ENCODE measurements at regions not wholly inside any gene's neighbourhood (a gene's known extent, or its start where the extent isn't known, plus 50 kb on each side); places are given as distances from the start of the nearest gene placed in this dataset.
"Not testable (repeated sequence)": the region's sequence is repeated elsewhere in the genome, so short reads cannot be mapped to it uniquely, and the experiment has no call there.

GRCh38 chr11:123338266-123338800 is 91.7 kb upstream of the GRAMD1B start:
- H2BK15ac ChIP-seq (ENCODE audit: low read length), result no peak overlapping the region
- no peak overlapping the region for H4K91ac ChIP-seq (ENCODE audit: low read depth, low read length, poor library complexity)
- no peak overlapping the region for H3K27ac ChIP-seq (replicated peaks; ENCODE audit: low read length)
- no peaks in the 10 kb centered on the region for H3K79me1 ChIP-seq (ENCODE audit: low read depth, low read length)
- H3K9ac ChIP-seq (ENCODE audit: low read depth, low read length, poor library complexity), result no peak overlapping the region
- no peak overlapping the region for H3K18ac ChIP-seq (ENCODE audit: low read length)
- H3K4me1 ChIP-seq (ENCODE audit: control insufficient read depth in 2 of 2, insufficient read depth in 1 of 2, low read depth in 1 of 2, low read length in 2 of 2), result no peaks in the 10 kb centered on the region
- no peaks in the 10 kb centered on the region for H3K9me3 ChIP-seq (replicated peaks in 1 of 2; ENCODE audit: control insufficient read depth in 2 of 2, insufficient read depth in 1 of 2, low read depth in 1 of 2, low read length in 2 of 2)
- H3K27me3 ChIP-seq (ENCODE audit: control insufficient read depth in 3 of 3, insufficient read depth in 3 of 3, low read depth in 1 of 3, low read length in 3 of 3), result no peaks in the 10 kb centered on the region
- no CpG with 5 or more reads among the region's 6 CpGs for WGBS, 2 donors (ENCODE audit: extremely low coverage in 2 of 2, insufficient read length in 2 of 2, insufficient replicate concordance in 1 of 2)
- no peak for DNase-seq (ENCODE audit: low spot score)
- no peak overlapping the region for H3K4me3 ChIP-seq (ENCODE audit: low read length in 2 of 2)
- H2AK5ac ChIP-seq (ENCODE audit: low read depth, low read length), result no peak overlapping the region
- H2BK5ac ChIP-seq (ENCODE audit: low read length), result no peak overlapping the region
- no peak overlapping the region for H3K4me2 ChIP-seq (ENCODE audit: insufficient read depth, low read length, poor library complexity, severe bottlenecking)
- no peak overlapping the region for H3K4ac ChIP-seq (ENCODE audit: low read length)
- H2BK12ac ChIP-seq (ENCODE audit: low read length), result no peak overlapping the region
- H4K8ac ChIP-seq (ENCODE audit: low read depth, low read length), result no peak overlapping the region
- H2BK120ac ChIP-seq (ENCODE audit: low read depth, low read length), result no peak overlapping the region
- H3K14ac ChIP-seq (ENCODE audit: low read length), result no peak overlapping the region
- H3K36me3 ChIP-seq (replicated peaks in 1 of 2; ENCODE audit: control insufficient read depth in 2 of 2, insufficient read depth in 2 of 2, low read length in 2 of 2), result no peaks in the 10 kb centered on the region
- H2AFZ ChIP-seq (ENCODE audit: low read length), result no peak overlapping the region
- no peak overlapping the region for H3K23ac ChIP-seq (ENCODE audit: low read depth, low read length, poor library complexity)

GRCh38 chr11:123334925-123335324 is 95.1 kb upstream of the GRAMD1B start:
- WGBS, 2 donors (ENCODE audit: extremely low coverage in 2 of 2, insufficient read length in 2 of 2, insufficient replicate concordance in 1 of 2), result no CpG with 5 or more reads among the region's 4 CpGs
- Histone ChIP-seq H3K9me3 (replicated peaks in 1 of 2; ENCODE audit: control insufficient read depth in 2 of 2, insufficient read depth in 1 of 2, low read depth in 1 of 2, low read length in 2 of 2) (no peaks in the 10 kb centered on the region), H3K27me3 (ENCODE audit: control insufficient read depth in 3 of 3, insufficient read depth in 3 of 3, low read depth in 1 of 3, low read length in 3 of 3) (no peaks in the 10 kb centered on the region), H3K4ac (ENCODE audit: low read length) (no peak overlapping the region), H3K4me3 (ENCODE audit: low read length in 2 of 2) (no peak overlapping the region), H3K23ac (ENCODE audit: low read depth, low read length, poor library complexity) (no peak overlapping the region), H3K36me3 (replicated peaks in 1 of 2; ENCODE audit: control insufficient read depth in 2 of 2, insufficient read depth in 2 of 2, low read length in 2 of 2) (no peaks in the 10 kb centered on the region), H3K14ac (ENCODE audit: low read length) (no peak overlapping the region), H4K91ac (ENCODE audit: low read depth, low read length, poor library complexity) (no peak overlapping the region), H2AFZ (ENCODE audit: low read length) (no peak overlapping the region), H2BK120ac (ENCODE audit: low read depth, low read length) (no peak overlapping the region), H3K9ac (ENCODE audit: low read depth, low read length, poor library complexity) (no peak overlapping the region), H3K4me1 (ENCODE audit: control insufficient read depth in 2 of 2, insufficient read depth in 1 of 2, low read depth in 1 of 2, low read length in 2 of 2) (peaks cover 0 to 3% of the 10 kb centered on the region in 2 donors), H4K8ac (ENCODE audit: low read depth, low read length) (no peak overlapping the region), H2BK5ac (ENCODE audit: low read length) (no peak overlapping the region), H3K27ac (replicated peaks; ENCODE audit: low read length) (no peak overlapping the region), H3K4me2 (ENCODE audit: insufficient read depth, low read length, poor library complexity, severe bottlenecking) (no peak overlapping the region), H2BK15ac (ENCODE audit: low read length) (no peak overlapping the region), H3K18ac (ENCODE audit: low read length) (no peak overlapping the region), H2BK12ac (ENCODE audit: low read length) (no peak overlapping the region), H3K79me1 (ENCODE audit: low read depth, low read length) (no peaks in the 10 kb centered on the region), H2AK5ac (ENCODE audit: low read depth, low read length) (no peak overlapping the region)
- no peak for DNase-seq (ENCODE audit: low spot score)

DNA sequence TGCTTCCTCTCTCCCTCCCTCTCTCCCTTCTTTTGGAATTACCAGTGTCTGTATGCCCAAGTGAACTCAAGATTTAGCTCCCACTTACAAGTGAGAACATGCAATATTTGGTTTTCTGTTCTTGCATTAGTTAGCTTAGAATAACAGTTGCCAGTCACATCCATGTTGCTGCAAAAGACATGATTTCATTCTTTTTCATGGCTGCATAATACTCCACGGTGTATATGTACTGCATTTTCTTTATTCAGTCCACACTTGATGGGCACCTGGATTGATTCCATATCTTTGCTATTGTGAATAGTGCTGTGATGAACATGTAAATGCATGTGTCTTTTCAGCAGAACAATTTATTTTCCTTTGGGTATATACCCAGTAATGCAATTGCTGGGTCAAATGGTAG is 97.5 kb upstream of the GRAMD1B start:
- H2BK15ac ChIP-seq (ENCODE audit: low read length); H3K4ac ChIP-seq (ENCODE audit: low read length); H3K4me1 ChIP-seq (ENCODE audit: control insufficient read depth in 2 of 2, insufficient read depth in 1 of 2, low read depth in 1 of 2, low read length in 2 of 2); H2AFZ ChIP-seq (ENCODE audit: low read length); H2BK120ac ChIP-seq (ENCODE audit: low read depth, low read length); H3K4me2 ChIP-seq (ENCODE audit: insufficient read depth, low read length, poor library complexity, severe bottlenecking); H3K79me1 ChIP-seq (ENCODE audit: low read depth, low read length); H2BK5ac ChIP-seq (ENCODE audit: low read length); H3K14ac ChIP-seq (ENCODE audit: low read length); H2BK12ac ChIP-seq (ENCODE audit: low read length); H3K36me3 ChIP-seq (replicated peaks in 1 of 2; ENCODE audit: control insufficient read depth in 2 of 2, insufficient read depth in 2 of 2, low read length in 2 of 2); DNase-seq (ENCODE audit: low spot score); H3K9ac ChIP-seq (ENCODE audit: low read depth, low read length, poor library complexity); H3K27me3 ChIP-seq (ENCODE audit: control insufficient read depth in 3 of 3, insufficient read depth in 3 of 3, low read depth in 1 of 3, low read length in 3 of 3); H3K4me3 ChIP-seq (ENCODE audit: low read length in 2 of 2); H4K91ac ChIP-seq (ENCODE audit: low read depth, low read length, poor library complexity); H3K27ac ChIP-seq (replicated peaks; ENCODE audit: low read length); H4K8ac ChIP-seq (ENCODE audit: low read depth, low read length); H3K9me3 ChIP-seq (replicated peaks in 1 of 2; ENCODE audit: control insufficient read depth in 2 of 2, insufficient read depth in 1 of 2, low read depth in 1 of 2, low read length in 2 of 2); H2AK5ac ChIP-seq (ENCODE audit: low read depth, low read length); H3K18ac ChIP-seq (ENCODE audit: low read length); H3K23ac ChIP-seq (ENCODE audit: low read depth, low read length, poor library complexity): not testable (repeated sequence)
- no CpG with 5 or more reads among the region's 1 CpG for WGBS, 2 donors (ENCODE audit: extremely low coverage in 2 of 2, insufficient read length in 2 of 2, insufficient replicate concordance in 1 of 2)

GRCh38 chr11:123330948-123331347 is 99.1 kb upstream of the GRAMD1B start:
- no peak for DNase-seq (ENCODE audit: low spot score)
- Histone ChIP-seq H3K4ac (ENCODE audit: low read length) (no peak overlapping the region), H4K8ac (ENCODE audit: low read depth, low read length) (no peak overlapping the region), H2BK5ac (ENCODE audit: low read length) (no peak overlapping the region), H3K27me3 (ENCODE audit: control insufficient read depth in 3 of 3, insufficient read depth in 3 of 3, low read depth in 1 of 3, low read length in 3 of 3) (no peaks in the 10 kb centered on the region), H3K79me1 (ENCODE audit: low read depth, low read length) (no peaks in the 10 kb centered on the region), H2AK5ac (ENCODE audit: low read depth, low read length) (no peak overlapping the region), H3K36me3 (replicated peaks in 1 of 2; ENCODE audit: control insufficient read depth in 2 of 2, insufficient read depth in 2 of 2, low read length in 2 of 2) (no peaks in the 10 kb centered on the region), H3K4me2 (ENCODE audit: insufficient read depth, low read length, poor library complexity, severe bottlenecking) (no peak overlapping the region), H4K91ac (ENCODE audit: low read depth, low read length, poor library complexity) (no peak overlapping the region), H3K14ac (ENCODE audit: low read length) (no peak overlapping the region), H2AFZ (ENCODE audit: low read length) (no peak overlapping the region), H2BK15ac (ENCODE audit: low read length) (no peak overlapping the region), H3K4me1 (ENCODE audit: control insufficient read depth in 2 of 2, insufficient read depth in 1 of 2, low read depth in 1 of 2, low read length in 2 of 2) (peaks cover 0 to 3% of the 10 kb centered on the region in 2 donors), H3K4me3 (ENCODE audit: low read length in 2 of 2) (no peak overlapping the region), H3K18ac (ENCODE audit: low read length) (no peak overlapping the region), H3K23ac (ENCODE audit: low read depth, low read length, poor library complexity) (no peak overlapping the region), H3K9me3 (replicated peaks in 1 of 2; ENCODE audit: control insufficient read depth in 2 of 2, insufficient read depth in 1 of 2, low read depth in 1 of 2, low read length in 2 of 2) (no peaks in the 10 kb centered on the region), H3K9ac (ENCODE audit: low read depth, low read length, poor library complexity) (no peak overlapping the region), H3K27ac (replicated peaks; ENCODE audit: low read length) (no peak overlapping the region), H2BK120ac (ENCODE audit: low read depth, low read length) (no peak overlapping the region), H2BK12ac (ENCODE audit: low read length) (no peak overlapping the region)
- no CpG with 5 or more reads among the region's 2 CpGs for WGBS, 2 donors (ENCODE audit: extremely low coverage in 2 of 2, insufficient read length in 2 of 2, insufficient replicate concordance in 1 of 2)

All from neuronal stem cell (in vitro differentiated cells).